Mesenchymal stem cell (in vitro differentiated cells and primary cell): ENCODE measurements at regions not wholly inside any gene's neighbourhood (a gene's known extent, or its start where the extent isn't known, plus 50 kb on each side); places are given as distances from the start of the nearest gene placed in this dataset.
A peak's percentile ranks its signal among the peaks of the same experiment; 100 is the strongest.

ENCODE experiments used
- DNase-seq: peaks from one replicate; pipeline ENCODE4 v3.0.0-alpha.2; 2013
- H2AFZ ChIP-seq: one replicate; pipeline ENCODE4 v1.6.1; 2013; ENCODE audit warnings: low read depth, mild to moderate bottlenecking, control low read depth, inconsistent platforms, low read length, moderate library complexity
- H2AK5ac ChIP-seq: 2 replicates; pipeline ENCODE4 v1.6.1; 2013; ENCODE audit warnings: low read length, moderate library complexity, mild to moderate bottlenecking, inconsistent platforms; ENCODE audit not compliant: severe bottlenecking
- H2BK120ac ChIP-seq: one replicate; pipeline ENCODE4 v1.6.1; 2013; ENCODE audit warnings: low read depth, mild to moderate bottlenecking, inconsistent platforms, low read length, moderate library complexity
- H2BK12ac ChIP-seq, 2 experiments: one replicate each; pipeline ENCODE4 v1.6.1; 2013; ENCODE audit warnings: inconsistent platforms in 2 of 2, low read length in 2 of 2, mild to moderate bottlenecking in 2 of 2, moderate library complexity in 2 of 2, control low read depth in 1 of 2
- H2BK15ac ChIP-seq: one replicate; pipeline ENCODE4 v1.6.1; 2013; ENCODE audit warnings: mild to moderate bottlenecking, low read depth, inconsistent platforms; ENCODE audit not compliant: poor library complexity, severe bottlenecking
- H2BK5ac ChIP-seq: 2 replicates; pipeline ENCODE4 v1.6.1; 2013; ENCODE audit warnings: low read depth, mild to moderate bottlenecking, low read length, control low read depth, inconsistent platforms; ENCODE audit not compliant: poor library complexity, severe bottlenecking
- H3K14ac ChIP-seq, 2 experiments: one replicate each; pipeline ENCODE4 v1.6.1; 2013; ENCODE audit warnings: inconsistent platforms in 2 of 2, low read length in 2 of 2, control low read depth in 1 of 2, mild to moderate bottlenecking in 1 of 2, moderate library complexity in 1 of 2
- H3K18ac ChIP-seq, 2 experiments: one replicate each; pipeline ENCODE4 v1.6.1; 2013; ENCODE audit warnings: inconsistent platforms in 2 of 2, low read length in 2 of 2, control low read depth in 1 of 2, low read depth in 1 of 2, mild to moderate bottlenecking in 1 of 2
- H3K23ac ChIP-seq, 2 experiments: one replicate each; pipeline ENCODE4 v1.6.1; 2013; ENCODE audit warnings: inconsistent platforms in 2 of 2, low read length in 2 of 2, mild to moderate bottlenecking in 2 of 2, moderate library complexity in 2 of 2, control low read depth in 1 of 2
- H3K27ac ChIP-seq: 2 replicates; pipeline ENCODE4 v1.5.1; 2013; ENCODE audit warnings: mild to moderate bottlenecking, moderate library complexity, low read length, control low read depth, inconsistent platforms; ENCODE audit not compliant: poor library complexity, severe bottlenecking
- H3K27me3 ChIP-seq, 2 experiments: 2 replicates each; pipeline versions ENCODE4 v1.6.1 to v1.7.0; 2013; ENCODE audit warnings: low read length in 2 of 2, mild to moderate bottlenecking in 2 of 2, moderate library complexity in 2 of 2, control low read depth in 1 of 2, inconsistent platforms in 1 of 2; ENCODE audit not compliant: control insufficient read depth in 1 of 2, insufficient read depth in 1 of 2
- H3K36me3 ChIP-seq, 2 experiments: 2 replicates each; pipeline versions ENCODE4 v1.6.1 to v1.7.0; 2013; ENCODE audit warnings: low read length in 2 of 2, control low read depth in 1 of 2, inconsistent platforms in 1 of 2, low read depth in 1 of 2, mild to moderate bottlenecking in 1 of 2; ENCODE audit not compliant: insufficient read depth in 2 of 2, control insufficient read depth in 1 of 2
- H3K4ac ChIP-seq, 2 experiments: one replicate each; pipeline ENCODE4 v1.6.1; 2013; ENCODE audit warnings: inconsistent platforms in 2 of 2, low read length in 2 of 2, mild to moderate bottlenecking in 2 of 2, moderate library complexity in 2 of 2, control low read depth in 1 of 2, low read depth in 1 of 2
- H3K4me1 ChIP-seq: 2 replicates; pipeline ENCODE4 v1.6.1; 2013; ENCODE audit warnings: low read depth, low read length, control low read depth; ENCODE audit not compliant: control insufficient read depth, insufficient read depth
- H3K4me2 ChIP-seq: 2 replicates; pipeline ENCODE4 v1.6.1; 2013; ENCODE audit warnings: low read length, mild to moderate bottlenecking, inconsistent platforms; ENCODE audit not compliant: poor library complexity, severe bottlenecking
- H3K4me3 ChIP-seq, 2 experiments: 2 replicates each; pipeline versions ENCODE4 v1.5.1 to v1.7.0; 2013; ENCODE audit warnings: low read length in 2 of 2, mild to moderate bottlenecking in 2 of 2, control low read depth in 1 of 2, low read depth in 1 of 2; ENCODE audit not compliant: insufficient read depth in 1 of 2
- H3K79me1 ChIP-seq: replicated peaks from 2 replicates; pipeline ENCODE4 v1.6.1; 2013; ENCODE audit warnings: mild to moderate bottlenecking, control low read depth, low read length, inconsistent platforms; ENCODE audit not compliant: poor library complexity, severe bottlenecking
- H3K9ac ChIP-seq: 2 replicates; pipeline ENCODE4 v1.7.0; 2013; ENCODE audit warnings: mild to moderate bottlenecking, low read length, moderate library complexity
- H3K9me3 ChIP-seq: 2 replicates; pipeline ENCODE4 v1.7.0; 2013; ENCODE audit warnings: mild to moderate bottlenecking, low read length; ENCODE audit not compliant: control insufficient read depth
- H4K8ac ChIP-seq: one replicate; pipeline ENCODE4 v1.6.1; 2013; ENCODE audit warnings: inconsistent platforms, mild to moderate bottlenecking, low read length, moderate library complexity
- H4K91ac ChIP-seq: one replicate; pipeline ENCODE4 v1.6.1; 2013; ENCODE audit warnings: mild to moderate bottlenecking, low read length, inconsistent platforms
- WGBS: methylation state at CpG from one replicate; pipeline ENCODE4 v1.1.7; 2013; ENCODE audit warnings: mixed read lengths; 5-methylcytosine and 5-hydroxymethylcytosine counted together

DNA sequence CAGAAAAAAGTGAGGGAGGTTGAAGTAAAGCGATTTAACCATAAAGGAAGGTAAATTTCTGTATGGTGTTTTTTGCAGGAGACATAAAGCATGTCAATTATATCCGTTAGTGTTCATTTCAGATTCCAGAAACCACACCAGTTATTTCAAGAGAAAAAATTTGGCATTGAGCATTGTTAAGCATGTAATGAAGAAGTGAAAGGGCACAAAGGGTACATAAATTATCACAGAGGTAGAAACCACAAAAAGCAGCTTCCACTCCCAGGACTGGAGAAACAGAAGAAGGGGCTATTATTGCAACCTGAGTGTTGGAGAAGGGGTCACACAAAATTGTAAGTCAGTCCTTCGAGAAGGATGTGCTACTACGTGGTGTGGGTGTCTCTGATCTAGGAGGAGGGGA lies 72.2 kb upstream of the DACH1 start:
- WGBS = 81% methylated on average over 3 of the region's 4 CpGs
- Histone ChIP-seq H3K18ac (no peak overlapping the region), H3K4ac (no peak overlapping the region), H2BK12ac (no peak overlapping the region), H2BK15ac (no peak overlapping the region), H3K4me3 (no peak overlapping the region), H3K9ac (no peak overlapping the region), H3K23ac (no peak overlapping the region), H3K14ac (no peak overlapping the region), H3K36me3 (no peaks in the 10 kb centered on the region), H4K91ac (no peak overlapping the region), H3K27me3 (no peaks in the 10 kb centered on the region), H4K8ac (no peak overlapping the region), H3K9me3 (no peaks in the 10 kb centered on the region), H2BK120ac (no peak overlapping the region), H3K79me1 (no peaks in the 10 kb centered on the region), H3K27ac (no peak overlapping the region), H2BK5ac (no peak overlapping the region), H3K4me1 (no peaks in the 10 kb centered on the region), H2AFZ (no peak overlapping the region), H2AK5ac (no peak overlapping the region), H3K4me2 (no peak overlapping the region)
- DNase-seq = no peak

DNA sequence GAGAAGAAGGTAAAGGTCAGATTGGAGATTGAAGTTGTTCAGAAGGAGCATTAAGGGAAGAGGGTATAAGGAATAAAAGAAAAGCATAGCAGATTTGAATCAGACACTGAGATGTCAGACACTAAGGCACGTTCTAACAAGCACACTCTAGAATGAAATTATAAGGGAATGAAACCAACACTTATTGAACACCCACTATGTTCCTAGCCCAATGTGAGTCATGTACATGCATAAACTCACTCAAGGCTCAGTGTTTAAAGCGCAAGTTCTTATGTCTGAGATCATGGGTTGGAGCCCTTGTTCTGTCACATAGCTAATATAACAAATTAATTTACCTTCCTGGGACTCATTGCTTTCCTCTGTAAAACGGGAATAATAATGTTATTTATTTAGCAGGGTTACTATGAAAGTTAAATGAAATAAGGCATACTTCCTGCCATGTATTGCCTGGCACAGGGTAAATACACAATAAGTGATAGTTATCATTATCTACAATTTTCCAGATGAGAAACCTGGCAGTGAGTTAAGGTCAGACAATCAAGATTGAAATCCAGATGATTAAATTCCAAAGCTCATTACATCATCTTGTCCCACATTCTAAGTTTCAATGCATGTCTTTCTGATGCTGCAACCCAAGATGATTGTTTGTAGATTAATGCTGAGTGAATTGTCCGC lies 68.3 kb upstream of the DACH1 start:
- H3K4ac ChIP-seq = no peak overlapping the region
- no peak overlapping the region for H3K23ac ChIP-seq
- no peaks in the 10 kb centered on the region for H3K9me3 ChIP-seq
- H3K4me2 ChIP-seq = no peak overlapping the region
- H3K4me3 ChIP-seq = no peak overlapping the region
- H3K9ac ChIP-seq = no peak overlapping the region
- H2AFZ ChIP-seq = no peak overlapping the region
- H3K79me1 ChIP-seq = no peaks in the 10 kb centered on the region
- no peaks in the 10 kb centered on the region for H3K36me3 ChIP-seq
- no peak overlapping the region for H4K91ac ChIP-seq
- WGBS = 98% methylated on average over 3 of the region's 4 CpGs
- no peak overlapping the region for H3K27ac ChIP-seq
- no peak overlapping the region for H2BK120ac ChIP-seq
- DNase-seq = no peak
- no peaks in the 10 kb centered on the region for H3K4me1 ChIP-seq
- H2BK15ac ChIP-seq = no peak overlapping the region
- H2BK5ac ChIP-seq = no peak overlapping the region
- no peak overlapping the region for H3K14ac ChIP-seq
- H2AK5ac ChIP-seq = no peak overlapping the region
- no peaks in the 10 kb centered on the region for H3K27me3 ChIP-seq
- no peak overlapping the region for H4K8ac ChIP-seq
- H3K18ac ChIP-seq = no peak overlapping the region
- H2BK12ac ChIP-seq = no peak overlapping the region

DNA sequence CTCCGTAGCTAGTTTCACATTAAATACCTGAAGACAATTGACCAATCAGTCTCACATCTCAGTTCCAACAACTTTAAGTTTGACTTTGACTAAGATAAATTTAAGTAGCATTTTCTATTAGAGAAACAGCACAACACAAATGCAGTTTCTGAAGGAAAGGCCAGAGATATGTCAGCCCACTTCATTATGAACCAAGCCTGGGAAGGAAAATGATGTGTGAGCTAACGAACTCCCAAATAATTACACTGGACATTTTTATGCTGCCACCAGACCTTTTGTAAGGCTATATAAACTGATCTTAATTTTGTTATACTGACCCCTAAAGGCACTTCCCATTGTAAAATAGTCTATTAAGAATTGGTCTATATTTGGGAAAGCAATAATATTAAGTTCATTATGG lies 57.9 kb upstream of the DACH1 start:
- no peak overlapping the region for H2AK5ac ChIP-seq
- no peak overlapping the region for H3K4me3 ChIP-seq
- no peak overlapping the region for H3K27ac ChIP-seq
- H3K4ac ChIP-seq = no peak overlapping the region
- H2BK15ac ChIP-seq = no peak overlapping the region
- DNase-seq = no peak
- no CpG with 5 or more reads among the region's 2 CpGs for WGBS
- no peak overlapping the region for H3K4me2 ChIP-seq
- H2BK12ac ChIP-seq = no peak overlapping the region
- no peaks in the 10 kb centered on the region for H3K9me3 ChIP-seq
- H3K14ac ChIP-seq = no peak overlapping the region
- no peak overlapping the region for H3K18ac ChIP-seq
- H2BK120ac ChIP-seq = no peak overlapping the region
- H3K79me1 ChIP-seq = no peaks in the 10 kb centered on the region
- H4K91ac ChIP-seq = no peak overlapping the region
- H3K36me3 ChIP-seq = no peaks in the 10 kb centered on the region
- H2BK5ac ChIP-seq = no peak overlapping the region
- no peak overlapping the region for H4K8ac ChIP-seq
- H3K4me1 ChIP-seq = no peaks in the 10 kb centered on the region
- no peak overlapping the region for H3K9ac ChIP-seq
- H2AFZ ChIP-seq = no peak overlapping the region
- H3K27me3 ChIP-seq = no peaks in the 10 kb centered on the region
- H3K23ac ChIP-seq = no peak overlapping the region

DNA sequence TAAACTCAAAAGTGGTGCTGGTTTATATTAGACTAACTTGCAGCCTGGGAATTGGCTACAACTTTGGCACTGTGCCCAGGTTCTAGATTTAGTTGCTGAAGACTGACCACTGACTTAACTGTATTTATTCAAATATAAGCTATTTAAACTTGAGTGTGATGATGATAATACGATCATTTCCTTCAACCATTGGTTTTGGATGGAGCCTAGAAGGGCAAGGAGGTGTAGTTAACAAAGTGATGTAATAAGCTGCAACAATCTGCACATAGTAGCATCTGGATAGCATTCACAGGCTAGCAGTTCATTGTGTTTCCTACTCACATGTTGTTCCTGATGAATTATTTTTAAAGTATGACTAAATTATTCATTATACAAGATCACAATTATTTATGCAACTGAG lies 55.2 kb upstream of the DACH1 start:
- Histone ChIP-seq H2BK5ac (no peak overlapping the region), H3K27ac (no peak overlapping the region), H3K4me2 (no peak overlapping the region), H3K9me3 (no peaks in the 10 kb centered on the region), H3K27me3 (no peaks in the 10 kb centered on the region), H3K4me3 (no peak overlapping the region), H2AFZ (no peak overlapping the region), H3K23ac (no peak overlapping the region), H3K18ac (no peak overlapping the region), H2BK120ac (no peak overlapping the region), H4K8ac (no peak overlapping the region), H2BK15ac (no peak overlapping the region), H3K36me3 (no peaks in the 10 kb centered on the region), H4K91ac (no peak overlapping the region), H2BK12ac (no peak overlapping the region), H3K4me1 (no peaks in the 10 kb centered on the region), H3K9ac (no peak overlapping the region), H3K4ac (no peak overlapping the region), H3K79me1 (no peaks in the 10 kb centered on the region), H2AK5ac (no peak overlapping the region), H3K14ac (no peak overlapping the region)
- DNase-seq = peak; percentile 54
- WGBS = 83% methylated on average over 1 of the region's 1 CpG
